H1 (cell line): ENCODE measurements at regions not wholly inside any gene's neighbourhood (a gene's known extent, or its start where the extent isn't known, plus 50 kb on each side); places are given as distances from the start of the nearest gene placed in this dataset.

Experiments
- CTCF ChIA-PET: fragments of 300-600 bp; sonication (Branson Sonifier 250); formaldehyde crosslinking; loops from one replicate; lab custom pipeline; 2021; ENCODE audit not compliant: partially characterized antibody; lab: Charles Lee
- POLR2A ChIA-PET: fragments of 300-600 bp; sonication (Branson Sonifier 250); formaldehyde crosslinking; loops from one replicate; lab custom pipeline; 2021; ENCODE audit warnings: inconsistent platforms; ENCODE audit not compliant: partially characterized antibody; lab: Charles Lee
- DNase-seq, 2 experiments: peaks; one replicate each; pipeline versions ENCODE4 v3.0.0 to v3.0.0-alpha.2; 2010 to 2022; ENCODE audit warnings: low spot score in 2 of 2, low read depth in 1 of 2, mixed read lengths in 1 of 2
- FAIRE-seq: peaks from 2 replicates; lab custom pipeline; 2011; peaks lifted over from hg19 to GRCh38; lab: Jason Lieb, UNC
- H2AFZ ChIP-seq: 2 replicates; pipeline ENCODE4 v1.8.1; 2012; ENCODE audit warnings: low read length, inconsistent platforms
- H2AK5ac ChIP-seq: 2 replicates; pipeline ENCODE4 v1.6.1; 2013; ENCODE audit warnings: low read depth, low read length
- H2BK120ac ChIP-seq: replicated peaks from 2 replicates; pipeline ENCODE3; 2013; ENCODE audit warnings: low read depth, low read length, inconsistent platforms
- H2BK12ac ChIP-seq: 2 replicates; pipeline ENCODE4 v1.6.1; 2013; ENCODE audit warnings: low read depth, low read length
- H2BK15ac ChIP-seq: 2 replicates; pipeline ENCODE4 v1.6.1; 2013; ENCODE audit warnings: low read length
- H2BK20ac ChIP-seq: 2 replicates; pipeline ENCODE4 v1.6.1; 2013; ENCODE audit warnings: low read length
- H2BK5ac ChIP-seq: 2 replicates; pipeline ENCODE4 v1.6.1; 2013; ENCODE audit warnings: low read depth, low read length
- H3K14ac ChIP-seq: 2 replicates; pipeline ENCODE4 v1.6.1; 2013; ENCODE audit warnings: inconsistent platforms; ENCODE audit not compliant: insufficient read length
- H3K18ac ChIP-seq: 2 replicates; pipeline ENCODE4 v1.6.1; 2013; ENCODE audit warnings: low read length; ENCODE audit errors: extremely low read depth
- H3K23ac ChIP-seq: 2 replicates; pipeline ENCODE4 v1.6.1; 2013; ENCODE audit warnings: inconsistent platforms; ENCODE audit not compliant: insufficient read length
- H3K23me2 ChIP-seq: 2 replicates; pipeline ENCODE4 v1.6.1; 2013; ENCODE audit warnings: low read depth, low read length
- H3K27ac ChIP-seq: 2 replicates; pipeline ENCODE4 v1.6.1; 2011; ENCODE audit warnings: low read depth, low read length, inconsistent platforms
- H3K27me3 ChIP-seq, 4 experiments: replicated peaks in 1 of 4; 1 replicate in 1 of 4; 2 replicates in 3 of 4; pipeline versions ENCODE4 v1.6.1 to v1.8.1; 2011 to 2013; ENCODE audit warnings: low read length in 3 of 4, mild to moderate bottlenecking in 3 of 4, inconsistent platforms in 2 of 4, mixed read lengths in 2 of 4, moderate library complexity in 1 of 4; ENCODE audit not compliant: control insufficient read depth in 3 of 4, insufficient read depth in 3 of 4; ENCODE audit errors: extremely low read depth in 1 of 4
- H3K36me3 ChIP-seq, 4 experiments: 2 replicates each; pipeline versions ENCODE4 v1.6.1 to v1.8.1; 2011 to 2013; ENCODE audit warnings: mild to moderate bottlenecking in 4 of 4, low read length in 3 of 4, moderate library complexity in 2 of 4, control low read depth in 1 of 4, inconsistent platforms in 1 of 4; ENCODE audit not compliant: insufficient read depth in 4 of 4, control insufficient read depth in 2 of 4
- H3K4ac ChIP-seq: replicated peaks from 2 replicates; pipeline ENCODE3; 2013; ENCODE audit warnings: low read length, low read depth, mixed read lengths, inconsistent platforms; ENCODE audit not compliant: insufficient read length
- H3K4me1 ChIP-seq, 4 experiments: replicated peaks in 1 of 4; 1 replicate in 1 of 4; 2 replicates in 3 of 4; pipeline versions ENCODE4 v1.6.1 to v1.8.1; 2011 to 2013; ENCODE audit warnings: low read length in 3 of 4, inconsistent platforms in 2 of 4, mixed read lengths in 1 of 4; ENCODE audit not compliant: insufficient read depth in 4 of 4, control insufficient read depth in 3 of 4
- H3K4me2 ChIP-seq, 2 experiments: 2 replicates each; pipeline versions ENCODE4 v1.6.1 to v1.8.1; 2011 to 2013; ENCODE audit warnings: low read depth in 2 of 2, low read length in 2 of 2, control low read depth in 1 of 2, inconsistent platforms in 1 of 2, mild to moderate bottlenecking in 1 of 2; ENCODE audit not compliant: insufficient read depth in 1 of 2
- H3K4me3 ChIP-seq, 4 experiments: fragments of 200-600, 300-600 bp in 1 of 4; sonication (generic), shearing (Covaris generic), sonication (Bioruptor Twin) in 1 of 4; 2 replicates each; pipeline versions ENCODE4 v1.5.1 to v1.8.1; 2011 to 2016; ENCODE audit warnings: low read length in 4 of 4, low read depth in 3 of 4, control low read depth in 2 of 4, inconsistent platforms in 2 of 4, mild to moderate bottlenecking in 2 of 4, mixed read lengths in 1 of 4, moderate library complexity in 1 of 4; ENCODE audit not compliant: insufficient read depth in 2 of 4; ENCODE audit errors: extremely low read depth in 1 of 4
- H3K56ac ChIP-seq: replicated peaks from 2 replicates; pipeline ENCODE3; 2013; ENCODE audit warnings: low read depth, mild to moderate bottlenecking, mixed read lengths, low read length, inconsistent platforms; ENCODE audit not compliant: insufficient read length
- H3K79me1 ChIP-seq: 2 replicates; pipeline ENCODE4 v1.6.1; 2013; ENCODE audit warnings: low read depth, low read length, control low read depth
- H3K79me2 ChIP-seq, 2 experiments: 2 replicates each; pipeline versions ENCODE4 v1.6.1 to v1.8.1; 2012 to 2013; ENCODE audit warnings: low read length in 2 of 2, mild to moderate bottlenecking in 2 of 2, inconsistent platforms in 1 of 2; ENCODE audit not compliant: insufficient read depth in 2 of 2, control insufficient read depth in 1 of 2
- H3K9ac ChIP-seq, 4 experiments: replicated peaks in 1 of 4; 1 replicate in 1 of 4; 2 replicates in 3 of 4; pipeline versions ENCODE4 v1.6.1 to v1.8.1; 2011 to 2013; ENCODE audit warnings: low read depth in 3 of 4, low read length in 3 of 4, control low read depth in 2 of 4, mild to moderate bottlenecking in 2 of 4, moderate library complexity in 2 of 4, inconsistent platforms in 1 of 4; ENCODE audit errors: extremely low read depth in 1 of 4
- H3K9me3 ChIP-seq, 2 experiments: 2 replicates each; pipeline versions ENCODE4 v1.6.1 to v1.8.1; 2012 to 2013; ENCODE audit warnings: mild to moderate bottlenecking in 2 of 2, moderate library complexity in 2 of 2, control low read depth in 1 of 2, inconsistent platforms in 1 of 2, low read depth in 1 of 2, low read length in 1 of 2, mixed read lengths in 1 of 2; ENCODE audit not compliant: insufficient read depth in 2 of 2
- H4K20me1 ChIP-seq, 2 experiments: replicated peaks in 1 of 2; 2 replicates each; pipeline versions ENCODE3 to v1.8.1; 2011 to 2013; ENCODE audit warnings: inconsistent platforms in 2 of 2, low read length in 2 of 2, mild to moderate bottlenecking in 1 of 2; ENCODE audit not compliant: insufficient read depth in 2 of 2, control insufficient read depth in 1 of 2
- H4K5ac ChIP-seq: 2 replicates; pipeline ENCODE4 v1.6.1; 2013; ENCODE audit warnings: low read length, low read depth, mixed read lengths, inconsistent platforms; ENCODE audit not compliant: insufficient read length
- H4K8ac ChIP-seq: 2 replicates; pipeline ENCODE4 v1.8.0; 2013; ENCODE audit warnings: mild to moderate bottlenecking, moderate library complexity, low read length, inconsistent platforms; ENCODE audit not compliant: insufficient read depth; ENCODE audit errors: extremely low read depth
- H4K91ac ChIP-seq: replicated peaks from 2 replicates; pipeline ENCODE3; 2013; ENCODE audit warnings: low read length, mixed read lengths, inconsistent platforms; ENCODE audit not compliant: insufficient read length
- BACH1 ChIP-seq: IDR thresholded peaks from 2 replicates; pipeline ENCODE4 v1.6.1; 2012; ENCODE audit warnings: low read length, improper control_type of control experiment
- CBX8 ChIP-seq: fragments of 300-800, 300-1000 bp; sonication (generic); IDR thresholded peaks from 2 replicates; pipeline ENCODE4 v1.7.1; 2016; ENCODE audit warnings: low read depth, low read length, borderline replicate concordance
- EGR1 ChIP-seq: IDR thresholded peaks from 2 replicates; pipeline ENCODE4 v1.6.1; 2011; ENCODE audit warnings: low read depth, low read length, borderline replicate concordance
- GABPA ChIP-seq: IDR thresholded peaks from 2 replicates; pipeline ENCODE4 v1.6.1; 2011; ENCODE audit warnings: mild to moderate bottlenecking, low read length, moderate library complexity, borderline replicate concordance; ENCODE audit not compliant: insufficient read depth
- GTF2F1 ChIP-seq: IDR thresholded peaks from 2 replicates; pipeline ENCODE4 v1.6.1; 2012; ENCODE audit warnings: low read depth, low read length, improper control_type of control experiment, borderline replicate concordance
- HDAC6 ChIP-seq: IDR thresholded peaks from one replicate; pipeline ENCODE4 v1.7.1; 2012; ENCODE audit warnings: low read depth, mild to moderate bottlenecking, inconsistent platforms, low read length, moderate library complexity
- POU5F1 ChIP-seq: IDR thresholded peaks from 2 replicates; pipeline ENCODE4 v1.6.1; 2011; ENCODE audit warnings: low read depth, mild to moderate bottlenecking, low read length, moderate library complexity
- RAD21 ChIP-seq, 2 experiments: IDR thresholded peaks in 1 of 2; conservative IDR thresholded peaks in 1 of 2; 2 replicates each; pipeline ENCODE4 v1.6.1; 2011; ENCODE audit warnings: low read depth in 2 of 2, low read length in 2 of 2, improper control_type of control experiment in 1 of 2, inconsistent platforms in 1 of 2, mild to moderate bottlenecking in 1 of 2, moderate library complexity in 1 of 2
- SP2 ChIP-seq: IDR thresholded peaks from 2 replicates; pipeline ENCODE4 v1.6.1; 2012; ENCODE audit warnings: mild to moderate bottlenecking, low read length, inconsistent platforms
- SRF ChIP-seq: IDR thresholded peaks from 2 replicates; pipeline ENCODE4 v1.6.1; 2011; ENCODE audit warnings: mild to moderate bottlenecking, low read depth, low read length, moderate library complexity
- TAF7 ChIP-seq: optimal IDR thresholded peaks from 2 replicates; pipeline ENCODE3; 2011; ENCODE audit warnings: low read depth, mild to moderate bottlenecking, inconsistent platforms, low read length, moderate library complexity, borderline replicate concordance
- WGBS, 2 experiments: shearing (Covaris generic) in 1 of 2; methylation state at CpG; one replicate each; pipeline versions ENCODE4 v1.1.6 to v1.1.7; 2013 to 2015; ENCODE audit warnings: low lambda C conversion rate in 2 of 2, mixed read lengths in 2 of 2, inconsistent platforms in 1 of 2, low coverage in 1 of 2, missing lambda C conversion rate in 1 of 2; ENCODE audit not compliant: insufficient replicate concordance in 2 of 2, insufficient coverage in 1 of 2, insufficient read length in 1 of 2; ENCODE audit errors: extremely low coverage in 1 of 2, missing lambda C conversion rate in 1 of 2; 5-methylcytosine and 5-hydroxymethylcytosine counted together

DNA sequence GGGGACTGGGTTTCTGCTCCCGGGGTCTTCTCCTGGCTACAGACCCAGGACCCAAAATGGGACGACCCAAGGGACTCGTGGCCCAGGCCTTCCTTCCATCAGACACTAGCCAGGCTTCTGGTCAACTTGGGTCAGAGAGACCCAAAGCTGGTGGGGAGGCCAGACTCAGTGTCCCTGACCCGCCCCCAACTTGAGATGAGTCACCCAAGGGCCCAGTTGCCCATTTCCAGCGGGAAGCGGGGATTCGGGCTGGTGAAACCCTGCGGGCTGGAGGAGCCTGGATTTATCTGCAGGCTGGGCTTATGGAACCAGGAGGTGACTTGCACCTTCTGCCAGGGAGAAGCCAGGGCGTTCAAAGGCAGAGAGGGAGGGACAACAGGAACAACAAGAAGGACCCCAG lies 81.5 kb downstream of the RFLNA start:
- H3K27ac ChIP-seq = no peak overlapping the region
- H2BK20ac ChIP-seq = no peak overlapping the region
- H4K20me1 ChIP-seq = peaks cover 6 to 9% of the 10 kb centered on the region in 2 experiments
- H2AFZ ChIP-seq = no peak overlapping the region
- no peak overlapping the region for H4K5ac ChIP-seq
- no peak overlapping the region for H3K9ac ChIP-seq
- no peaks in the 10 kb centered on the region for H3K23me2 ChIP-seq
- H3K56ac ChIP-seq = no peak overlapping the region
- H2BK12ac ChIP-seq = no peak overlapping the region
- no peak for FAIRE-seq
- TF ChIP-seq EGR1 (no peak), TAF7 (no peak), POU5F1 (no peak), GTF2F1 (no peak), SP2 (no peak), BACH1 (no peak), CBX8 (no peak), SRF (no peak), GABPA (no peak), RAD21 (IDR thresholded peaks at IDR 0.05 in 1 of 2, conservative IDR thresholded peaks at IDR 0.05 in 1 of 2; ENCODE audit: low read depth in 2 of 2, low read length in 2 of 2) (no peak), HDAC6 (no peak)
- TF ChIP-seq, all 59 proteins: peak for 0
- H3K4me1 ChIP-seq = no peaks in the 10 kb centered on the region
- ChIA-PET POLR2A (no interaction called here), CTCF (interaction anchor here (1.2 kb wide), 1 partner anchor 44 kb away, joined by 3 read pairs; no protein-coding TSS in a partner anchor)
- no peak overlapping the region for H2BK5ac ChIP-seq
- no peak overlapping the region for H4K91ac ChIP-seq
- H4K8ac ChIP-seq = no peak overlapping the region
- H3K4ac ChIP-seq = no peak overlapping the region
- no peak overlapping the region for H2AK5ac ChIP-seq
- no peak overlapping the region for H3K18ac ChIP-seq
- H3K4me2 ChIP-seq = no peak overlapping the region
- no peak overlapping the region for H3K4me3 ChIP-seq
- H3K27me3 ChIP-seq = no peaks in the 10 kb centered on the region
- no peak overlapping the region for H3K14ac ChIP-seq
- DNase-seq = no peak
- no peaks in the 10 kb centered on the region for H3K9me3 ChIP-seq
- H2BK120ac ChIP-seq = no peak overlapping the region
- H3K79me2 ChIP-seq = no peaks in the 10 kb centered on the region
- H3K36me3 ChIP-seq = peaks cover 3 to 16% (median 10%) of the 10 kb centered on the region in 4 experiments; a peak in 6 of 8 replicates
- no peaks in the 10 kb centered on the region; the same call in 1 of the 2 replicates for H3K79me1 ChIP-seq
- no peak overlapping the region for H3K23ac ChIP-seq
- WGBS, 2 experiments = 90% methylated on average over 9 of the region's 9 CpGs; no CpG with 5 or more reads in 1 of the 2 experiments
- H2BK15ac ChIP-seq = no peak overlapping the region
